Eye (tissue), 1 donor: ENCODE measurements at regions not wholly inside any gene's neighbourhood (a gene's known extent, or its start where the extent isn't known, plus 50 kb on each side); places are given as distances from the start of the nearest gene placed in this dataset.

ENCODE experiments used
- DNase-seq: peaks from one replicate; pipeline ENCODE4 v3.0.0-alpha.2; 2015

DNA sequence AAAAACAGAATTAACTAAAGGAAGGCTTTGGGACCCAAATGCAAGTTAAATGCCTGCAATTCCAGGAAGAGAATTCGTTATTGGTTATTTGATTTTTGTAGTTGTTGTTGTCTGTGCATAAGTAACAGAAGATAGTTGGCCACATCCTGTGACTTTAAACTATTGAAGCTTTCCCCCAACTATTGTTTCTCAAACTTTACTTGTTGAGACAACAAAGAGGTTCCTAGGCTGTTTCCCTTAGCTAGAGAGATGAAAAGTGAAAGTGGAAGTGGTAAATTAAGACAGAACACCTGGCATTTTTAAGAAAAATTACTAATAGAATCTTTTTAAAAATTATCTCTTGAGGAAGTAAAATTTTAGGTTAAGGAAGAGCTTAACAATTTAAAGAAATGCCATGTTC lies 525.2 kb downstream of the PKHD1 start:
- DNase-seq: no peak
